ENCODE measurements at regions not wholly inside any gene's neighbourhood (a gene's known extent, or its start where the extent isn't known, plus 50 kb on each side); places are given as distances from the start of the nearest gene placed in this dataset.
A peak's percentile ranks its signal among the peaks of the same experiment; 100 is the strongest.

- H3F3A ChIP-seq (ENCODE audit: insufficient read depth, low read length, poor library complexity, severe bottlenecking): no peaks in the 10 kb centered on the region
- TF ChIP-seq EP300 (conservative IDR thresholded peaks at IDR 0.05; ENCODE audit: poor library complexity, severe bottlenecking) (no peak), REST (IDR thresholded peaks at IDR 0.05; ENCODE audit: borderline replicate concordance) (no peak), CTCF (IDR thresholded peaks at IDR 0.05; ENCODE audit: poor library complexity, severe bottlenecking) (no peak), POLR2AphosphoS5 (IDR thresholded peaks at IDR 0.05) (no peak), MXI1 (conservative IDR thresholded peaks at IDR 0.05; ENCODE audit: poor library complexity, severe bottlenecking) (no peak), TAF1 (IDR thresholded peaks at IDR 0.05; ENCODE audit: low read depth) (no peak), EZH2 (IDR thresholded peaks at IDR 0.05; ENCODE audit: borderline replicate concordance, insufficient read depth, low read length, poor library complexity, severe bottlenecking) (no peak), SMC3 (conservative IDR thresholded peaks at IDR 0.05; ENCODE audit: poor library complexity) (no peak), RAD21 (conservative IDR thresholded peaks at IDR 0.05) (no peak)
- no peaks in the 10 kb centered on the region for H3K36me3 ChIP-seq (ENCODE audit: insufficient read depth, low read length)
- no peak overlapping the region for H3K9ac ChIP-seq (ENCODE audit: low read length)
- no peaks in the 10 kb centered on the region for H3K9me2 ChIP-seq (ENCODE audit: insufficient read depth, low read length)
- no peaks in the 10 kb centered on the region for H3K9me3 ChIP-seq (ENCODE audit: low read length)
- H3K27ac ChIP-seq (ENCODE audit: low read length): peak overlapping the region; percentile 21
- H2AFZ ChIP-seq (ENCODE audit: low read depth, low read length): no peak overlapping the region
- no peaks in the 10 kb centered on the region for H3K27me3 ChIP-seq (ENCODE audit: insufficient read depth, low read depth, low read length)
- H3K4me3 ChIP-seq (ENCODE audit: low read length): no peak overlapping the region
- no peaks in the 10 kb centered on the region for H4K20me1 ChIP-seq (ENCODE audit: insufficient read depth)
- no peaks in the 10 kb centered on the region for H3K79me2 ChIP-seq (replicated peaks; ENCODE audit: insufficient read depth, low read length)
- no peak overlapping the region for H3K4me2 ChIP-seq (ENCODE audit: low read length)
Observed at GRCh38 chr2:183291436-183291835, 167.2 kb downstream of the NUP35 start.

GRCh38 chr2:183292028-183292427 is 167.8 kb downstream of the NUP35 start:
- peak overlapping the region; percentile 21 for H3K27ac ChIP-seq (ENCODE audit: low read length)
- H3K9me3 ChIP-seq (ENCODE audit: low read length): no peaks in the 10 kb centered on the region
- no peaks in the 10 kb centered on the region for H3K79me2 ChIP-seq (replicated peaks; ENCODE audit: insufficient read depth, low read length)
- no peak overlapping the region for H2AFZ ChIP-seq (ENCODE audit: low read depth, low read length)
- H3K27me3 ChIP-seq (ENCODE audit: insufficient read depth, low read depth, low read length): no peaks in the 10 kb centered on the region
- no peak overlapping the region for H3K9ac ChIP-seq (ENCODE audit: low read length)
- no peak overlapping the region for H3K4me2 ChIP-seq (ENCODE audit: low read length)
- no peak for TF ChIP-seq MXI1 (conservative IDR thresholded peaks at IDR 0.05; ENCODE audit: poor library complexity, severe bottlenecking)
- peak; percentile 10 for TF ChIP-seq EP300 (conservative IDR thresholded peaks at IDR 0.05; ENCODE audit: poor library complexity, severe bottlenecking)
- H3K36me3 ChIP-seq (ENCODE audit: insufficient read depth, low read length): no peaks in the 10 kb centered on the region
- no peaks in the 10 kb centered on the region for H3K9me2 ChIP-seq (ENCODE audit: insufficient read depth, low read length)
- H4K20me1 ChIP-seq (ENCODE audit: insufficient read depth): no peaks in the 10 kb centered on the region
- H3K4me3 ChIP-seq (ENCODE audit: low read length): peak overlapping the region; percentile 8
- H3F3A ChIP-seq (ENCODE audit: insufficient read depth, low read length, poor library complexity, severe bottlenecking): no peaks in the 10 kb centered on the region

- no peak overlapping the region for H3K4me2 ChIP-seq (ENCODE audit: low read length)
- H3K4me3 ChIP-seq (ENCODE audit: low read length): no peak overlapping the region
- no peaks in the 10 kb centered on the region for H3K9me2 ChIP-seq (ENCODE audit: insufficient read depth, low read length)
- no peak overlapping the region for H3K27ac ChIP-seq (ENCODE audit: low read length)
- TF ChIP-seq EP300 (conservative IDR thresholded peaks at IDR 0.05; ENCODE audit: poor library complexity, severe bottlenecking) (no peak), RAD21 (conservative IDR thresholded peaks at IDR 0.05) (no peak), CTCF (IDR thresholded peaks at IDR 0.05; ENCODE audit: poor library complexity, severe bottlenecking) (no peak), TAF1 (IDR thresholded peaks at IDR 0.05; ENCODE audit: low read depth) (no peak), EZH2 (IDR thresholded peaks at IDR 0.05; ENCODE audit: borderline replicate concordance, insufficient read depth, low read length, poor library complexity, severe bottlenecking) (no peak), REST (IDR thresholded peaks at IDR 0.05; ENCODE audit: borderline replicate concordance) (no peak), POLR2AphosphoS5 (IDR thresholded peaks at IDR 0.05) (no peak)
- H3K9ac ChIP-seq (ENCODE audit: low read length): no peak overlapping the region
- no peaks in the 10 kb centered on the region for H3K79me2 ChIP-seq (replicated peaks; ENCODE audit: insufficient read depth, low read length)
- H3K27me3 ChIP-seq (ENCODE audit: insufficient read depth, low read depth, low read length): no peaks in the 10 kb centered on the region
- H2AFZ ChIP-seq (ENCODE audit: low read depth, low read length): no peak overlapping the region
- H4K20me1 ChIP-seq (ENCODE audit: insufficient read depth): no peaks in the 10 kb centered on the region
- H3F3A ChIP-seq (ENCODE audit: insufficient read depth, low read length, poor library complexity, severe bottlenecking): no peaks in the 10 kb centered on the region
- no peaks in the 10 kb centered on the region for H3K9me3 ChIP-seq (ENCODE audit: low read length)
- H3K36me3 ChIP-seq (ENCODE audit: insufficient read depth, low read length): no peaks in the 10 kb centered on the region
Observed at GRCh38 chr2:183339311-183339710, 215.1 kb downstream of the NUP35 start.
